ENCODE measurements at regions not wholly inside any gene's neighbourhood (a gene's known extent, or its start where the extent isn't known, plus 50 kb on each side); places are given as distances from the start of the nearest gene placed in this dataset.

DNA sequence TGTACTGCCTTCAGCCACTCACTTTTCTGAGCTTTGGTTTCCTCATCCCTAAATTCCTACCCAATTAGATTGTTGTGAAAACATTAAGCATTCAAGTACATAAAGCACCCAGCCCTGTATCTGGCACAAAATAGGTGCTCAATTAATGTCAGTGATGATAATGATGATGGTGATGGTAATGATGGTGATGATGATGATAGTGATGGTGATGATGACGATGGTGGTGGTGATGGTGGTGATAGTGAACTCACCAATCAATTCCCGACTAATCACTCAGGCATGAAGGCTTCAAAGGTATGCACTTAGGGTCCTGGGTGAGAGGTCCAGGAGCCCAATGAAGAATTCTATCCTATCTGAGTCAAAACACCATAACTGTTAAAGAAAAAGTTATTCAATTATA lies 383.5 kb downstream of the MATN1 start:
- H3K27ac ChIP-seq (ENCODE audit: low read depth, low read length), result no peak overlapping the region
- H3K79me2 ChIP-seq (ENCODE audit: control insufficient read depth, insufficient read depth, low read length, unreplicated experiment), result no peaks in the 10 kb centered on the region
- no peaks in the 10 kb centered on the region for H3K36me3 ChIP-seq (ENCODE audit: insufficient read depth, low read length)
- no peak overlapping the region for H2AFZ ChIP-seq (ENCODE audit: low read length, unreplicated experiment)
- no peak overlapping the region for H3K4me3 ChIP-seq (ENCODE audit: low read depth, low read length)
- H3K4me1 ChIP-seq (ENCODE audit: control insufficient read depth, insufficient read depth, low read length, unreplicated experiment), result no peaks in the 10 kb centered on the region
- peaks cover 8% of the 10 kb centered on the region; the same call in 1 of the 2 replicates for H3K27me3 ChIP-seq (ENCODE audit: insufficient read depth, low read length)

GRCh38 chr1:30338765-30339164 lies 384.6 kb downstream of the MATN1 start:
- H2AFZ ChIP-seq (ENCODE audit: low read length, unreplicated experiment), result no peak overlapping the region
- no peaks in the 10 kb centered on the region for H3K36me3 ChIP-seq (ENCODE audit: insufficient read depth, low read length)
- H3K4me1 ChIP-seq (ENCODE audit: control insufficient read depth, insufficient read depth, low read length, unreplicated experiment), result no peaks in the 10 kb centered on the region
- H3K27me3 ChIP-seq (ENCODE audit: insufficient read depth, low read length), result peaks cover 8% of the 10 kb centered on the region; the same call in 1 of the 2 replicates
- H3K79me2 ChIP-seq (ENCODE audit: control insufficient read depth, insufficient read depth, low read length, unreplicated experiment), result no peaks in the 10 kb centered on the region
- no peak overlapping the region for H3K27ac ChIP-seq (ENCODE audit: low read depth, low read length)
- no peak overlapping the region for H3K4me3 ChIP-seq (ENCODE audit: low read depth, low read length)

DNA sequence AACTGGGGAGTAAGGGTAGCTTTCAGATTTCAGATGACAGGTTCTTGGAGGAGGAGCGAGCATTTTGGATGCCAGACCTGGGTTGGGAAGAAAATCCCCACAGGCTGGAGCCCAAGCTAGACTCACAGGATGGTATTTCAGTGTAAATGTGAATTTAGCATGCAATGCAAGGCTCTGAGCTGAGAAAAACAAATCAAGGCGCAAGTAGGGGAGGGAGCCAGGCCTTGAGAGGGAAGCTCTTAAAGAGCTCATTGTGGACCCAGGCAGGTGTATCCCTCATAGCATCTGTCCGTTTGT lies 386.1 kb downstream of the MATN1 start:
- H3K79me2 ChIP-seq (ENCODE audit: control insufficient read depth, insufficient read depth, low read length, unreplicated experiment), result no peaks in the 10 kb centered on the region

DNA sequence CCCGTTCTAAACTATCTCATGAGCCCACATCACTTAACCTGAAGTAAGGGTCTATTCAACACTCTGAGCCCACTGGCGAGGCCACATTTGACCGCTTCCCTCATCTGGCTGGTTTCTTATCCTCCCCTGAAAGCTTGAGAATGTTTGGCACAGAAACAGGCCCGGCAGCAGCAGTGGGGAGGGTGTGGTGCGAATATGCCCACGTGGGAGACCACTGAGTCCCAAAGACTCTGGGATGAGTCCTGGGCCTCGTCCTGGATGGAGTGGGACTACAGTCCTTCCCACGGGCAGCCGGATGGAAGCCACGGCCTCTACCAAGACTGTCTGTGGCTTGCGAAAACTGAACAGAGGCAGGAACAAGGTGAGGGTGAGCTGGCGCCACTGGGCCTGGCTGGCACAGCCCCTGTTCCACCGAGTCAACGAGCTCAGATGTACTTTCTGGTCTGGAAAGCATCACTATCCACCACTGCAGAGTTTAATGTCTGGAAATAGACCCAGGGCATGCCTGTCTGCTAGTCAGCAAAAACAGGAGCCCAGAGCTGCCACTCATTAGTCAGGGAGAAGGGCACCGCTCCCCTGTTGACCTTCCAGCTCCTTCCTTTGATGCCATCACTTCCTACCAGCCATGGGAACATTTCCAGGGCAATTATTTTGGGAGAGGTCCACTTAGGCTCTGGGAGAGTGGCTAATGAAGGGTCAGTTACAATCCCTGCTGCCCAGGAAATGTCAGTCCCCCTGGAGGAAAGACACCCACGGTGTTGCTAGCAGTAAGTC lies 386.6 kb downstream of the MATN1 start:
- no peaks in the 10 kb centered on the region for H3K27me3 ChIP-seq (ENCODE audit: insufficient read depth, low read length)
- no peak overlapping the region for H3K27ac ChIP-seq (ENCODE audit: low read depth, low read length)
- H3K4me3 ChIP-seq (ENCODE audit: low read depth, low read length), result no peak overlapping the region
- no peak overlapping the region for H2AFZ ChIP-seq (ENCODE audit: low read length, unreplicated experiment)
- H3K4me1 ChIP-seq (ENCODE audit: control insufficient read depth, insufficient read depth, low read length, unreplicated experiment), result no peaks in the 10 kb centered on the region
- no peaks in the 10 kb centered on the region for H3K79me2 ChIP-seq (ENCODE audit: control insufficient read depth, insufficient read depth, low read length, unreplicated experiment)
- H3K36me3 ChIP-seq (ENCODE audit: insufficient read depth, low read length), result no peaks in the 10 kb centered on the region

More for the DNA sequence above, 386.1 kb downstream of the MATN1 start:
- H3K36me3 ChIP-seq (ENCODE audit: insufficient read depth, low read length), result no peaks in the 10 kb centered on the region
- no peak overlapping the region for H3K27ac ChIP-seq (ENCODE audit: low read depth, low read length)
- no peaks in the 10 kb centered on the region for H3K4me1 ChIP-seq (ENCODE audit: control insufficient read depth, insufficient read depth, low read length, unreplicated experiment)
- H2AFZ ChIP-seq (ENCODE audit: low read length, unreplicated experiment), result no peak overlapping the region
- no peaks in the 10 kb centered on the region for H3K27me3 ChIP-seq (ENCODE audit: insufficient read depth, low read length)
- H3K4me3 ChIP-seq (ENCODE audit: low read depth, low read length), result no peak overlapping the region

GRCh38 chr1:30335997-30336390 lies 387.4 kb downstream of the MATN1 start:
- no peak overlapping the region for H3K4me3 ChIP-seq (ENCODE audit: low read depth, low read length)

GRCh38 chr1:30335389-30335996 lies 387.9 kb downstream of the MATN1 start:
- Histone ChIP-seq H3K79me2 (ENCODE audit: control insufficient read depth, insufficient read depth, low read length, unreplicated experiment) (no peaks in the 10 kb centered on the region), H3K27me3 (ENCODE audit: insufficient read depth, low read length) (no peaks in the 10 kb centered on the region), H2AFZ (ENCODE audit: low read length, unreplicated experiment) (no peak overlapping the region), H3K36me3 (ENCODE audit: insufficient read depth, low read length) (no peaks in the 10 kb centered on the region), H3K27ac (ENCODE audit: low read depth, low read length) (no peak overlapping the region), H3K4me1 (ENCODE audit: control insufficient read depth, insufficient read depth, low read length, unreplicated experiment) (no peaks in the 10 kb centered on the region), H3K4me3 (ENCODE audit: low read depth, low read length) (no peak overlapping the region)

More at GRCh38 chr1:30335997-30336390, 387.4 kb downstream of the MATN1 start:
- Histone ChIP-seq H3K27me3 (ENCODE audit: insufficient read depth, low read length) (no peaks in the 10 kb centered on the region), H3K27ac (ENCODE audit: low read depth, low read length) (no peak overlapping the region), H3K79me2 (ENCODE audit: control insufficient read depth, insufficient read depth, low read length, unreplicated experiment) (no peaks in the 10 kb centered on the region), H3K36me3 (ENCODE audit: insufficient read depth, low read length) (no peaks in the 10 kb centered on the region), H2AFZ (ENCODE audit: low read length, unreplicated experiment) (no peak overlapping the region), H3K4me1 (ENCODE audit: control insufficient read depth, insufficient read depth, low read length, unreplicated experiment) (no peaks in the 10 kb centered on the region)

DNA sequence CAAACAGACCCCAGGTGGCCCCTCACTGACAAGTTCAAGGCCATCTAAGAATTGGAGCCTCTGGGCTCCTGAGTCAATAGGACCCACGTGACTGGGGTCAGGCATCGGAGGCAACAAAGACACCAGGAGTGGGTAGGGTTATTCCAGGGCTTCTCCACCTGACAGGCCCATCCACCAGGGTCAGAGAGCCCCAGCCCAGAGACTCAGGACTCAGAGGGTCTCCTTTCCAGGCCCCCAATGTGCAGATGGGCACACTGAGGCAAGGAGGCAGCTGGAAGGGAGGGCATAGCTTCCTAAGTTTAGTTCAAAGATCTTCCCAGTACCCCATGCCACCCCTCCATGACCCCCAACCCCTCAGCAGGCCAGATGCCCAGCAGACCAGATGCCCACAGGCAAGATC lies 388.6 kb downstream of the MATN1 start:
- Histone ChIP-seq H3K4me1 (ENCODE audit: control insufficient read depth, insufficient read depth, low read length, unreplicated experiment) (no peaks in the 10 kb centered on the region), H2AFZ (ENCODE audit: low read length, unreplicated experiment) (no peak overlapping the region), H3K4me3 (ENCODE audit: low read depth, low read length) (no peak overlapping the region), H3K27me3 (ENCODE audit: insufficient read depth, low read length) (no peaks in the 10 kb centered on the region), H3K79me2 (ENCODE audit: control insufficient read depth, insufficient read depth, low read length, unreplicated experiment) (no peaks in the 10 kb centered on the region), H3K36me3 (ENCODE audit: insufficient read depth, low read length) (no peaks in the 10 kb centered on the region), H3K27ac (ENCODE audit: low read depth, low read length) (no peak overlapping the region)

- Histone ChIP-seq H3K27ac (ENCODE audit: low read depth, low read length) (no peak overlapping the region), H3K79me2 (ENCODE audit: control insufficient read depth, insufficient read depth, low read length, unreplicated experiment) (no peaks in the 10 kb centered on the region), H2AFZ (ENCODE audit: low read length, unreplicated experiment) (no peak overlapping the region), H3K36me3 (ENCODE audit: insufficient read depth, low read length) (no peaks in the 10 kb centered on the region), H3K4me3 (ENCODE audit: low read depth, low read length) (no peak overlapping the region), H3K27me3 (ENCODE audit: insufficient read depth, low read length) (no peaks in the 10 kb centered on the region), H3K4me1 (ENCODE audit: control insufficient read depth, insufficient read depth, low read length, unreplicated experiment) (no peaks in the 10 kb centered on the region)
Observed at GRCh38 chr1:30332116-30333094, 391.0 kb downstream of the MATN1 start.

DNA sequence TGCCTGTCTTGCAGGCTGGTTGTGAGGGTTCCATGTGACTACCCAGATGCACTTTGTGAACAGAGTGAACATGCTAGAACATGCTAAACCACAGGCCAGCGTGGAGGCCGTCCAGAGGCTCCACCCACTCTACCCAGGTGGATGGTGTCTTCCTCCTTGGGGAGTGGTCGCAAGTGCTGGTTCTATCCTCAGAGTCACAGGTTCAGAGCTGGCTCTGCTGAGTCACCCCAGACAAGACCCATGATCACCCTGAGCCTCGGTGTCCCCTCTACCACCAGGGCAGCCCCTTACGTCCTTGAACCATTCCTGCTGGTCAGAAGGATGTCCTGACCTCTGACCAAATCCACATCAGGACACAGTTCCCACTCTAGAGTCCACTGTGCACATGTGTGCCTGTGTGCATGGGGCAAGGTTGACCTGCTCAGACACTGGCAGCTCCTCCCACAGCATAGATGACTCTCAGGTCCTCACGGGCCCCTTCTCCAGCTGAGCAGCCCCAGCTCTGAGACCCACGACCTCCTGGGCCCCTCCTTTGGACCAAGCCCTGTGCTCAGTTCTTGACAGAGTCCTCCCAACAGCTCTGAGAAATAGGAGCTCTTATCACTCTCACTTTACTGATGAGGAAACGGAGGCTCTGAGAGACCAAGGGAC lies 391.8 kb downstream of the MATN1 start:
- Histone ChIP-seq H3K27me3 (ENCODE audit: insufficient read depth, low read length) (no peaks in the 10 kb centered on the region), H3K79me2 (ENCODE audit: control insufficient read depth, insufficient read depth, low read length, unreplicated experiment) (no peaks in the 10 kb centered on the region), H3K4me1 (ENCODE audit: control insufficient read depth, insufficient read depth, low read length, unreplicated experiment) (no peaks in the 10 kb centered on the region), H3K27ac (ENCODE audit: low read depth, low read length) (no peak overlapping the region), H3K36me3 (ENCODE audit: insufficient read depth, low read length) (no peaks in the 10 kb centered on the region), H2AFZ (ENCODE audit: low read length, unreplicated experiment) (no peak overlapping the region), H3K4me3 (ENCODE audit: low read depth, low read length) (no peak overlapping the region)

GRCh38 chr1:30330644-30331043 lies 392.7 kb downstream of the MATN1 start:
- no peaks in the 10 kb centered on the region for H3K4me1 ChIP-seq (ENCODE audit: control insufficient read depth, insufficient read depth, low read length, unreplicated experiment)
- no peaks in the 10 kb centered on the region for H3K36me3 ChIP-seq (ENCODE audit: insufficient read depth, low read length)
- H3K4me3 ChIP-seq (ENCODE audit: low read depth, low read length), result no peak overlapping the region
- H3K27ac ChIP-seq (ENCODE audit: low read depth, low read length), result no peak overlapping the region
- H3K27me3 ChIP-seq (ENCODE audit: insufficient read depth, low read length), result no peaks in the 10 kb centered on the region
- no peaks in the 10 kb centered on the region for H3K79me2 ChIP-seq (ENCODE audit: control insufficient read depth, insufficient read depth, low read length, unreplicated experiment)
- H2AFZ ChIP-seq (ENCODE audit: low read length, unreplicated experiment), result no peak overlapping the region

Measured in ACC112 (cell line).